Body of pancreas (tissue), 4 donors: ENCODE measurements at regions not wholly inside any gene's neighbourhood (a gene's known extent, or its start where the extent isn't known, plus 50 kb on each side); places are given as distances from the start of the nearest gene placed in this dataset.

Experiments
- ATAC-seq: fragments of 150-250 bp; one replicate; pipeline ENCODE4 v1.9.1; 2016
- DNase-seq, 4 donors: peaks; one replicate each; pipeline ENCODE4 v3.0.0-alpha.2; 2019
- H3K27ac ChIP-seq, 4 donors: fragments of 200-600 bp; sonication (generic); 1 replicate in 3 of 4; 2 replicates in 1 of 4; pipeline versions ENCODE4 v1.5.1 to v1.6.1; 2016 to 2019; ENCODE audit warnings: mild to moderate bottlenecking in 1 of 4, mixed read lengths in 1 of 4, moderate library complexity in 1 of 4
- H3K27me3 ChIP-seq, 2 donors: fragments of 200-600 bp; sonication (generic); one replicate each; pipeline ENCODE4 v1.6.0; 2016; ENCODE audit warnings: mild to moderate bottlenecking in 1 of 2
- H3K36me3 ChIP-seq, 2 donors: fragments of 200-600 bp; sonication (generic); replicated peaks in 1 of 2; 2 replicates each; pipeline ENCODE4 v1.5.1; 2016; ENCODE audit warnings: low read depth in 2 of 2; ENCODE audit not compliant: insufficient read depth in 1 of 2
- H3K4me1 ChIP-seq: fragments of 200-600 bp; sonication (generic); one replicate; pipeline ENCODE4 v1.6.0; 2016
- H3K4me3 ChIP-seq, 2 donors: fragments of 200-600 bp; sonication (generic); 1 replicate in 1 of 2; 2 replicates in 1 of 2; pipeline ENCODE4 v1.5.1; 2016 to 2019
- H3K9me3 ChIP-seq, 3 donors: fragments of 200-600 bp; sonication (generic); 1 replicate in 2 of 3; 2 replicates in 1 of 3; pipeline ENCODE4 v1.5.1; 2016
- CTCF ChIP-seq, 7 experiments: fragments of 450-650 bp in 4 of 7; fragments of 200-600 bp in 3 of 7; sonication (generic) in 3 of 7; IDR thresholded peaks; one replicate each; pipeline ENCODE4 v1.5.1; 2016 to 2019; ENCODE audit warnings: antibody characterized with exemption in 7 of 7
- POLR2A ChIP-seq, 3 donors: fragments of 450-650 bp; IDR thresholded peaks; one replicate each; pipeline ENCODE4 v1.6.1; 2016; ENCODE audit warnings: antibody characterized with exemption in 3 of 3, mild to moderate bottlenecking in 2 of 3
- WGBS, 2 donors: methylation state at CpG; one replicate each; pipeline ENCODE4 v1.1.5; 2017; 5-methylcytosine and 5-hydroxymethylcytosine counted together
- intact Hi-C: fragments of 100-400 bp; cut with DNase I; formaldehyde crosslinking; loops from one replicate; pipeline ENCODE4 v1.15.1; 2023

GRCh38 chr9:22574740-22575139, 128.1 kb downstream of the DMRTA1 start:
- TF ChIP-seq POLR2A (IDR thresholded peaks at IDR 0.05) (no peak), CTCF (IDR thresholded peaks at IDR 0.05) (no peak)
- 51 to 59% methylated on average over 2 of the region's 2 CpGs for WGBS, 2 donors
- intact Hi-C loops, result no loop called here
- Histone ChIP-seq H3K9me3 (no peaks in the 10 kb centered on the region), H3K4me3 (no peak overlapping the region), H3K36me3 (no peaks in the 10 kb centered on the region), H3K4me1 (no peaks in the 10 kb centered on the region), H3K27me3 (no peaks in the 10 kb centered on the region), H3K27ac (no peak overlapping the region)
- ATAC-seq (no peak), DNase-seq (no peak)

- intact Hi-C loops, result no loop called here
- Histone ChIP-seq H3K36me3 (no peaks in the 10 kb centered on the region), H3K4me1 (no peaks in the 10 kb centered on the region), H3K27me3 (no peaks in the 10 kb centered on the region), H3K27ac (no peak overlapping the region), H3K4me3 (no peak overlapping the region), H3K9me3 (no peaks in the 10 kb centered on the region)
- no peak for DNase-seq
- 44 to 59% methylated on average over 3 to 4 of the region's 4 CpGs for WGBS, 2 donors
- TF ChIP-seq CTCF (IDR thresholded peaks at IDR 0.05), result no peak
- no peak for TF ChIP-seq POLR2A (IDR thresholded peaks at IDR 0.05)
- ATAC-seq, result no peak
Measured at GRCh38 chr9:22580788-22581187, 134.2 kb downstream of the DMRTA1 start.

- no peaks in the 10 kb centered on the region for H3K9me3 ChIP-seq
- DNase-seq, result no peak
- no peak for ATAC-seq
- no peaks in the 10 kb centered on the region for H3K4me1 ChIP-seq
- H3K27ac ChIP-seq, result no peak overlapping the region
- H3K4me3 ChIP-seq, result no peak overlapping the region
- H3K36me3 ChIP-seq, result no peaks in the 10 kb centered on the region
- TF ChIP-seq CTCF (IDR thresholded peaks at IDR 0.05) (no peak), POLR2A (IDR thresholded peaks at IDR 0.05) (no peak)
- intact Hi-C loops, result no loop called here
- H3K27me3 ChIP-seq, result no peaks in the 10 kb centered on the region
Measured at GRCh38 chr9:22582221-22582620, 135.6 kb downstream of the DMRTA1 start.

- no peaks in the 10 kb centered on the region for H3K36me3 ChIP-seq
- ATAC-seq (no peak), DNase-seq (no peak)
- no peaks in the 10 kb centered on the region for H3K27me3 ChIP-seq
- no peaks in the 10 kb centered on the region for H3K4me1 ChIP-seq
- intact Hi-C loops, result no loop called here
- 61 to 67% methylated on average over 5 of the region's 5 CpGs for WGBS, 2 donors
- H3K9me3 ChIP-seq, result no peaks in the 10 kb centered on the region
- TF ChIP-seq CTCF (IDR thresholded peaks at IDR 0.05) (no peak), POLR2A (IDR thresholded peaks at IDR 0.05) (no peak)
- H3K4me3 ChIP-seq, result no peak overlapping the region
- H3K27ac ChIP-seq, result no peak overlapping the region
Measured at GRCh38 chr9:22588918-22589317, 142.3 kb downstream of the DMRTA1 start.

GRCh38 chr9:22590336-22591033, 143.9 kb downstream of the DMRTA1 start:
- Histone ChIP-seq H3K4me1 (no peaks in the 10 kb centered on the region), H3K9me3 (no peaks in the 10 kb centered on the region), H3K4me3 (no peak overlapping the region), H3K27ac (no peak overlapping the region), H3K27me3 (no peaks in the 10 kb centered on the region), H3K36me3 (no peaks in the 10 kb centered on the region)
- no peak for DNase-seq
- no peak for TF ChIP-seq POLR2A (IDR thresholded peaks at IDR 0.05)
- no peak for TF ChIP-seq CTCF (IDR thresholded peaks at IDR 0.05)
- WGBS, 2 donors, result 49 to 57% methylated on average over 1 of the region's 1 CpG
- intact Hi-C loops, result no loop called here
- no peak for ATAC-seq
